COLO829 (cell line): ENCODE measurements at regions not wholly inside any gene's neighbourhood (a gene's known extent, or its start where the extent isn't known, plus 50 kb on each side); places are given as distances from the start of the nearest gene placed in this dataset.

Experiments used
- DNase-seq: peaks from one replicate; pipeline ENCODE4 v3.0.0; 2012; ENCODE audit warnings: low spot score

GRCh38 chr5:175579742-175580432, 78.0 kb upstream of the HRH2 start:
- DNase-seq: no peak

GRCh38 chr5:175582697-175583096, 75.2 kb upstream of the HRH2 start:
- no peak for DNase-seq

- no peak for DNase-seq
These were observed 72.3 kb upstream of the HRH2 start for GRCh38 chr5:175585567-175585966.

- DNase-seq: no peak
These were observed 69.0 kb upstream of the HRH2 start for GRCh38 chr5:175588709-175589429.

- DNase-seq: no peak
These were observed 68.2 kb upstream of the HRH2 start for GRCh38 chr5:175589714-175590113.

GRCh38 chr5:175590471-175590881, 67.4 kb upstream of the HRH2 start:
- peak; percentile 4 for DNase-seq

GRCh38 chr5:175591293-175591692, 66.6 kb upstream of the HRH2 start:
- DNase-seq: no peak

- no peak for DNase-seq
These were observed 64.1 kb upstream of the HRH2 start for GRCh38 chr5:175593794-175594193.

- DNase-seq: no peak
These were observed 62.0 kb upstream of the HRH2 start for GRCh38 chr5:175595905-175596304.

- DNase-seq: no peak
These were observed 61.1 kb upstream of the HRH2 start for GRCh38 chr5:175596761-175597189.

- DNase-seq: no peak
These were observed 60.2 kb upstream of the HRH2 start for GRCh38 chr5:175597718-175598117.

- no peak for DNase-seq
These were observed 59.1 kb upstream of the HRH2 start for GRCh38 chr5:175598774-175599173.

GRCh38 chr5:175599210-175599609, 58.7 kb upstream of the HRH2 start:
- no peak for DNase-seq

- no peak for DNase-seq
These were observed 53.7 kb upstream of the HRH2 start for GRCh38 chr5:175603987-175604739.

GRCh38 chr5:175606409-175606808, 51.5 kb upstream of the HRH2 start:
- no peak for DNase-seq
